OCI-LY7 (cell line): ENCODE measurements at regions not wholly inside any gene's neighbourhood (a gene's known extent, or its start where the extent isn't known, plus 50 kb on each side); places are given as distances from the start of the nearest gene placed in this dataset.

Experiments
- CTCF ChIP-seq: fragments of 200-600 bp; sonication (generic); conservative IDR thresholded peaks from 2 replicates; pipeline ENCODE4 v1.5.1; 2014; ENCODE audit warnings: mild to moderate bottlenecking, antibody characterized with exemption, low read length, moderate library complexity, mixed read lengths
- EZH2phosphoT487 ChIP-seq: fragments of 200-600 bp; sonication (generic); IDR thresholded peaks from 2 replicates; pipeline ENCODE4 v1.6.1; 2018; ENCODE audit warnings: low read depth, borderline replicate concordance, mild to moderate bottlenecking, mixed run types, antibody characterized with exemption, low read length, moderate library complexity, mixed read lengths

- TF ChIP-seq CTCF, result no peak
- TF ChIP-seq EZH2phosphoT487, result no peak
Observed at GRCh38 chr7:109763611-109764010, 1193.9 kb downstream of the DNAJB9 start.
